Neural cell (in vitro differentiated cells): ENCODE measurements at regions not wholly inside any gene's neighbourhood (a gene's known extent, or its start where the extent isn't known, plus 50 kb on each side); places are given as distances from the start of the nearest gene placed in this dataset.

Source experiments
- H2AFZ ChIP-seq: fragments of 200-600, 300-800 bp; sonication (generic), shearing (Covaris generic); 2 replicates; pipeline ENCODE4 v1.6.0; 2014; ENCODE audit warnings: low read depth, mild to moderate bottlenecking, antibody characterized with exemption, low read length, moderate library complexity
- H3F3A ChIP-seq: fragments of 200-600 bp; shearing (Covaris generic); 2 replicates; pipeline ENCODE4 v1.6.1; 2016; ENCODE audit warnings: mild to moderate bottlenecking, moderate library complexity, mixed read lengths, antibody characterized with exemption, low read length; ENCODE audit not compliant: insufficient read depth, poor library complexity, severe bottlenecking
- H3K27ac ChIP-seq: fragments of 200-600, 300-800 bp; sonication (generic), shearing (Covaris generic); 2 replicates; pipeline ENCODE4 v1.5.1; 2014; ENCODE audit warnings: mild to moderate bottlenecking, low read length, moderate library complexity
- H3K27me3 ChIP-seq: fragments of 300-800, 200-600 bp; sonication (generic), shearing (Covaris generic); 2 replicates; pipeline ENCODE4 v1.6.0; 2014; ENCODE audit warnings: mild to moderate bottlenecking, low read depth, low read length, moderate library complexity; ENCODE audit not compliant: insufficient read depth
- H3K36me3 ChIP-seq: fragments of 300-800, 200-600 bp; sonication (generic), shearing (Covaris generic); 2 replicates; pipeline ENCODE4 v1.5.1; 2014; ENCODE audit warnings: mild to moderate bottlenecking, antibody characterized with exemption, low read length, moderate library complexity; ENCODE audit not compliant: insufficient read depth
- H3K4me2 ChIP-seq: fragments of 300-800, 200-600 bp; sonication (generic), shearing (Covaris generic); 2 replicates; pipeline ENCODE4 v1.6.0; 2014; ENCODE audit warnings: mild to moderate bottlenecking, low read length
- H3K4me3 ChIP-seq: fragments of 300-800, 200-600 bp; sonication (generic), shearing (Covaris generic); 2 replicates; pipeline ENCODE4 v1.5.1; 2014; ENCODE audit warnings: mild to moderate bottlenecking, low read length, moderate library complexity
- H3K79me2 ChIP-seq: fragments of 200-600 bp; shearing (Covaris generic); replicated peaks from 2 replicates; pipeline ENCODE4 v1.6.0; 2014; ENCODE audit warnings: mild to moderate bottlenecking, low read length, moderate library complexity; ENCODE audit not compliant: insufficient read depth
- H3K9ac ChIP-seq: fragments of 300-800, 200-600 bp; sonication (generic), shearing (Covaris generic); 2 replicates; pipeline ENCODE4 v1.6.1; 2016; ENCODE audit warnings: mild to moderate bottlenecking, low read length, mixed read lengths
- H3K9me2 ChIP-seq: fragments of 200-600 bp; shearing (Covaris generic); 2 replicates; pipeline ENCODE4 v1.6.1; 2016; ENCODE audit warnings: mild to moderate bottlenecking, low read length, mixed read lengths; ENCODE audit not compliant: insufficient read depth
- H3K9me3 ChIP-seq: fragments of 200-600, 300-800 bp; sonication (generic), shearing (Covaris generic); 2 replicates; pipeline ENCODE4 v1.6.1; 2016; ENCODE audit warnings: mild to moderate bottlenecking, mixed run types, low read length, moderate library complexity, mixed read lengths
- H4K20me1 ChIP-seq: fragments of 200-600 bp; shearing (Covaris generic); 2 replicates; pipeline ENCODE4 v1.6.1; 2016; ENCODE audit warnings: mild to moderate bottlenecking, mixed run types; ENCODE audit not compliant: insufficient read depth
- EP300 ChIP-seq: fragments of 450-650 bp; conservative IDR thresholded peaks from 2 replicates; pipeline ENCODE4 v1.6.1; 2014; ENCODE audit warnings: antibody characterized with exemption, mild to moderate bottlenecking, moderate library complexity; ENCODE audit not compliant: poor library complexity, severe bottlenecking
- EZH2 ChIP-seq: fragments of 200-600, 300-800 bp; shearing (Covaris generic), sonication (generic); IDR thresholded peaks from 2 replicates; pipeline ENCODE4 v1.6.1; 2014; ENCODE audit warnings: antibody characterized with exemption, low read length, borderline replicate concordance, mild to moderate bottlenecking; ENCODE audit not compliant: insufficient read depth, poor library complexity, severe bottlenecking
- MXI1 ChIP-seq: fragments of 450-650 bp; conservative IDR thresholded peaks from 2 replicates; pipeline ENCODE4 v1.6.1; 2014; ENCODE audit warnings: antibody characterized with exemption, mild to moderate bottlenecking; ENCODE audit not compliant: poor library complexity, severe bottlenecking
- POLR2AphosphoS5 ChIP-seq: IDR thresholded peaks from 2 replicates; pipeline ENCODE4 v1.6.1; 2012
- RAD21 ChIP-seq: fragments of 450-650 bp; conservative IDR thresholded peaks from 2 replicates; pipeline ENCODE4 v1.6.1; 2014; ENCODE audit warnings: antibody characterized with exemption, mild to moderate bottlenecking, moderate library complexity
- SMC3 ChIP-seq: fragments of 450-650 bp; conservative IDR thresholded peaks from 2 replicates; pipeline ENCODE4 v1.6.1; 2014; ENCODE audit warnings: antibody characterized with exemption, mild to moderate bottlenecking, moderate library complexity; ENCODE audit not compliant: poor library complexity
- TAF1 ChIP-seq: IDR thresholded peaks from 2 replicates; pipeline ENCODE4 v1.6.1; 2012; ENCODE audit warnings: low read depth
- TF ChIP-seq, protein P1 (sequence below): IDR thresholded peaks from 2 replicates; pipeline ENCODE4 v1.6.1; 2012; ENCODE audit warnings: borderline replicate concordance
- TF ChIP-seq, protein P2 (sequence below): fragments of 450-650 bp; IDR thresholded peaks from 2 replicates; pipeline ENCODE4 v1.5.1; 2014; ENCODE audit warnings: antibody characterized with exemption, mild to moderate bottlenecking, moderate library complexity; ENCODE audit not compliant: poor library complexity, severe bottlenecking

GRCh38 chr2:128736046-128736688 is 417.5 kb upstream of the HS6ST1 start:
- H3F3A ChIP-seq = no peaks in the 10 kb centered on the region
- no peak overlapping the region for H3K9ac ChIP-seq
- no peaks in the 10 kb centered on the region for H3K79me2 ChIP-seq
- H3K4me3 ChIP-seq = no peak overlapping the region
- H3K9me3 ChIP-seq = no peaks in the 10 kb centered on the region
- no peaks in the 10 kb centered on the region for H3K9me2 ChIP-seq
- no peak overlapping the region for H3K4me2 ChIP-seq
- H3K27ac ChIP-seq = no peak overlapping the region
- no peaks in the 10 kb centered on the region for H4K20me1 ChIP-seq
- H2AFZ ChIP-seq = no peak overlapping the region
- H3K36me3 ChIP-seq = no peaks in the 10 kb centered on the region
- TF ChIP-seq EP300 (no peak), SMC3 (no peak), POLR2AphosphoS5 (no peak), RAD21 (no peak), MXI1 (no peak), EZH2 (no peak), TAF1 (no peak)
- TF ChIP-seq, protein P1, sequence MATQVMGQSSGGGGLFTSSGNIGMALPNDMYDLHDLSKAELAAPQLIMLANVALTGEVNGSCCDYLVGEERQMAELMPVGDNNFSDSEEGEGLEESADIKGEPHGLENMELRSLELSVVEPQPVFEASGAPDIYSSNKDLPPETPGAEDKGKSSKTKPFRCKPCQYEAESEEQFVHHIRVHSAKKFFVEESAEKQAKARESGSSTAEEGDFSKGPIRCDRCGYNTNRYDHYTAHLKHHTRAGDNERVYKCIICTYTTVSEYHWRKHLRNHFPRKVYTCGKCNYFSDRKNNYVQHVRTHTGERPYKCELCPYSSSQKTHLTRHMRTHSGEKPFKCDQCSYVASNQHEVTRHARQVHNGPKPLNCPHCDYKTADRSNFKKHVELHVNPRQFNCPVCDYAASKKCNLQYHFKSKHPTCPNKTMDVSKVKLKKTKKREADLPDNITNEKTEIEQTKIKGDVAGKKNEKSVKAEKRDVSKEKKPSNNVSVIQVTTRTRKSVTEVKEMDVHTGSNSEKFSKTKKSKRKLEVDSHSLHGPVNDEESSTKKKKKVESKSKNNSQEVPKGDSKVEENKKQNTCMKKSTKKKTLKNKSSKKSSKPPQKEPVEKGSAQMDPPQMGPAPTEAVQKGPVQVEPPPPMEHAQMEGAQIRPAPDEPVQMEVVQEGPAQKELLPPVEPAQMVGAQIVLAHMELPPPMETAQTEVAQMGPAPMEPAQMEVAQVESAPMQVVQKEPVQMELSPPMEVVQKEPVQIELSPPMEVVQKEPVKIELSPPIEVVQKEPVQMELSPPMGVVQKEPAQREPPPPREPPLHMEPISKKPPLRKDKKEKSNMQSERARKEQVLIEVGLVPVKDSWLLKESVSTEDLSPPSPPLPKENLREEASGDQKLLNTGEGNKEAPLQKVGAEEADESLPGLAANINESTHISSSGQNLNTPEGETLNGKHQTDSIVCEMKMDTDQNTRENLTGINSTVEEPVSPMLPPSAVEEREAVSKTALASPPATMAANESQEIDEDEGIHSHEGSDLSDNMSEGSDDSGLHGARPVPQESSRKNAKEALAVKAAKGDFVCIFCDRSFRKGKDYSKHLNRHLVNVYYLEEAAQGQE = no peak
- TF ChIP-seq, protein P2, sequence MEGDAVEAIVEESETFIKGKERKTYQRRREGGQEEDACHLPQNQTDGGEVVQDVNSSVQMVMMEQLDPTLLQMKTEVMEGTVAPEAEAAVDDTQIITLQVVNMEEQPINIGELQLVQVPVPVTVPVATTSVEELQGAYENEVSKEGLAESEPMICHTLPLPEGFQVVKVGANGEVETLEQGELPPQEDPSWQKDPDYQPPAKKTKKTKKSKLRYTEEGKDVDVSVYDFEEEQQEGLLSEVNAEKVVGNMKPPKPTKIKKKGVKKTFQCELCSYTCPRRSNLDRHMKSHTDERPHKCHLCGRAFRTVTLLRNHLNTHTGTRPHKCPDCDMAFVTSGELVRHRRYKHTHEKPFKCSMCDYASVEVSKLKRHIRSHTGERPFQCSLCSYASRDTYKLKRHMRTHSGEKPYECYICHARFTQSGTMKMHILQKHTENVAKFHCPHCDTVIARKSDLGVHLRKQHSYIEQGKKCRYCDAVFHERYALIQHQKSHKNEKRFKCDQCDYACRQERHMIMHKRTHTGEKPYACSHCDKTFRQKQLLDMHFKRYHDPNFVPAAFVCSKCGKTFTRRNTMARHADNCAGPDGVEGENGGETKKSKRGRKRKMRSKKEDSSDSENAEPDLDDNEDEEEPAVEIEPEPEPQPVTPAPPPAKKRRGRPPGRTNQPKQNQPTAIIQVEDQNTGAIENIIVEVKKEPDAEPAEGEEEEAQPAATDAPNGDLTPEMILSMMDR = no peak
- H3K27me3 ChIP-seq = no peaks in the 10 kb centered on the region

GRCh38 chr2:128736689-128737545 is 418.2 kb upstream of the HS6ST1 start:
- Histone ChIP-seq H3F3A (no peaks in the 10 kb centered on the region), H3K9me3 (no peaks in the 10 kb centered on the region), H3K9ac (no peak overlapping the region), H2AFZ (no peak overlapping the region), H3K4me3 (peak overlapping the region; percentile 37), H3K4me2 (no peak overlapping the region), H3K9me2 (no peaks in the 10 kb centered on the region), H3K36me3 (no peaks in the 10 kb centered on the region), H3K27ac (no peak overlapping the region), H4K20me1 (no peaks in the 10 kb centered on the region), H3K27me3 (no peaks in the 10 kb centered on the region), H3K79me2 (no peaks in the 10 kb centered on the region)
- TF ChIP-seq SMC3 = peak; percentile 84
- TF ChIP-seq EZH2 = no peak
- TF ChIP-seq MXI1 = no peak
- TF ChIP-seq, protein P2 = peak; percentile 80
- TF ChIP-seq RAD21 = peak; percentile 76
